SK-N-SH treated with all-trans-retinoic acid at 6 μM for 48 hours (cell line): ENCODE measurements at regions not wholly inside any gene's neighbourhood (a gene's known extent, or its start where the extent isn't known, plus 50 kb on each side); places are given as distances from the start of the nearest gene placed in this dataset.
A peak's percentile ranks its signal among the peaks of the same experiment; 100 is the strongest.

Source experiments
- ATAC-seq: fragments of 200-7000 bp; cut with Tn5 transposase; 3 replicates; pipeline ENCODE4 v1.9.1; 2020; ENCODE audit warnings: mild to moderate bottlenecking, moderate library complexity
- ARNTL ChIP-seq: fragments of 450-650 bp; formaldehyde crosslinking; IDR thresholded peaks from 2 replicates; pipeline ENCODE4 v1.5.0; 2020; ENCODE audit warnings: low read depth, mild to moderate bottlenecking, moderate library complexity, borderline replicate concordance
- BACH2 ChIP-seq: fragments of 250-450 bp; sonication (Bioruptor Pico); IDR thresholded peaks from 2 replicates; pipeline ENCODE4 v1.9.0; 2021; ENCODE audit warnings: mild to moderate bottlenecking, borderline replicate concordance
- CREB5 ChIP-seq: fragments of 250-450 bp; sonication (Bioruptor Pico); IDR thresholded peaks from 2 replicates; pipeline ENCODE4 v1.5.1; 2020; ENCODE audit warnings: low read depth, mild to moderate bottlenecking, moderate library complexity
- CSDC2 ChIP-seq: fragments of 250-450 bp; sonication (Bioruptor Pico); IDR thresholded peaks from 2 replicates; pipeline ENCODE4 v1.5.0; 2020; ENCODE audit warnings: mild to moderate bottlenecking, moderate library complexity
- CSRNP3 ChIP-seq: fragments of 250-450 bp; sonication (Bioruptor Pico); IDR thresholded peaks from 2 replicates; pipeline ENCODE4 v1.5.1; 2021; ENCODE audit warnings: mild to moderate bottlenecking, moderate library complexity
- ESRRG ChIP-seq: fragments of 250-450 bp; sonication (Bioruptor Pico); IDR thresholded peaks from 2 replicates; pipeline ENCODE4 v1.6.1; 2021; ENCODE audit warnings: mild to moderate bottlenecking
- GLIS3 ChIP-seq: fragments of 250-450 bp; sonication (Bioruptor Pico); IDR thresholded peaks from 2 replicates; pipeline ENCODE4 v1.5.0; 2020; ENCODE audit warnings: mild to moderate bottlenecking, moderate library complexity
- ISL1 ChIP-seq: fragments of 250-450 bp; sonication (Bioruptor Pico); IDR thresholded peaks from 2 replicates; pipeline ENCODE4 v2.1.2; 2022; ENCODE audit warnings: mild to moderate bottlenecking, moderate library complexity
- OSR1 ChIP-seq: fragments of 250-450 bp; sonication (Bioruptor Pico); IDR thresholded peaks from 2 replicates; pipeline ENCODE4 v1.8.0; 2022; ENCODE audit warnings: moderate library complexity, mild to moderate bottlenecking, inconsistent platforms
- PATZ1 ChIP-seq: fragments of 250-450 bp; sonication (Bioruptor Pico); IDR thresholded peaks from 2 replicates; pipeline ENCODE4 v1.8.0; 2020; ENCODE audit warnings: mild to moderate bottlenecking, moderate library complexity, borderline replicate concordance
- PPARA ChIP-seq: fragments of 250-450 bp; sonication (Bioruptor Pico); IDR thresholded peaks from 2 replicates; pipeline ENCODE4 v1.5.0; 2020; ENCODE audit warnings: mild to moderate bottlenecking, borderline replicate concordance
- RARB ChIP-seq: fragments of 250-450 bp; sonication (Bioruptor Pico); IDR thresholded peaks from 2 replicates; pipeline ENCODE4 v1.8.0; 2021; ENCODE audit warnings: mild to moderate bottlenecking, moderate library complexity
- SNAI2 ChIP-seq: fragments of 250-450 bp; sonication (Bioruptor Pico); IDR thresholded peaks from 2 replicates; pipeline ENCODE4 v1.5.0; 2020; ENCODE audit warnings: mild to moderate bottlenecking, moderate library complexity
- TCF4 ChIP-seq: fragments of 250-450 bp; sonication (Bioruptor Pico); IDR thresholded peaks from 2 replicates; pipeline ENCODE4 v1.8.0; 2021; ENCODE audit warnings: mild to moderate bottlenecking, moderate library complexity, borderline replicate concordance
- TOX ChIP-seq: fragments of 250-450 bp; sonication (Bioruptor Pico); IDR thresholded peaks from 2 replicates; pipeline ENCODE4 v1.8.0; 2021; ENCODE audit warnings: mild to moderate bottlenecking, moderate library complexity, borderline replicate concordance
- TSHZ2 ChIP-seq: fragments of 250-450 bp; sonication (Bioruptor Pico); IDR thresholded peaks from 2 replicates; pipeline ENCODE4 v1.5.0; 2020; ENCODE audit warnings: mild to moderate bottlenecking, moderate library complexity
- ZFP30 ChIP-seq: fragments of 450-650 bp; formaldehyde crosslinking; IDR thresholded peaks from 2 replicates; pipeline ENCODE4 v1.5.0; 2022; ENCODE audit warnings: mild to moderate bottlenecking, moderate library complexity
- ZNF70 ChIP-seq: fragments of 450-650 bp; formaldehyde crosslinking; IDR thresholded peaks from 2 replicates; pipeline ENCODE4 v1.5.0; 2020; ENCODE audit warnings: mild to moderate bottlenecking, moderate library complexity
- ZNF8 ChIP-seq: fragments of 450-650 bp; formaldehyde crosslinking; IDR thresholded peaks from 2 replicates; pipeline ENCODE4 v1.5.0; 2020; ENCODE audit warnings: mild to moderate bottlenecking, moderate library complexity

GRCh38 chr1:218846181-218846580 is 327.5 kb upstream of the LYPLAL1 start:
- ATAC-seq = no peak
- TF ChIP-seq CSRNP3 (CRISPR knock-in tag) = no peak
- TF ChIP-seq TOX (CRISPR knock-in tag) = no peak
- TF ChIP-seq PATZ1 (CRISPR knock-in tag) = no peak
- TF ChIP-seq RARB = no peak
- TF ChIP-seq CREB5 (CRISPR knock-in tag) = no peak
- TF ChIP-seq SNAI2 (CRISPR knock-in tag) = no peak
- no peak for TF ChIP-seq TCF4 (CRISPR knock-in tag)
- no peak for TF ChIP-seq GLIS3
- TF ChIP-seq ZFP30 (CRISPR knock-in tag) = no peak
- no peak for TF ChIP-seq ISL1
- no peak for TF ChIP-seq PPARA
- TF ChIP-seq TSHZ2 = no peak
- no peak for TF ChIP-seq BACH2
- TF ChIP-seq OSR1 (CRISPR knock-in tag) = no peak
- TF ChIP-seq ESRRG (CRISPR knock-in tag) = no peak
- no peak for TF ChIP-seq ZNF70 (CRISPR knock-in tag)

- no peak for TF ChIP-seq ZNF70 (CRISPR knock-in tag)
- TF ChIP-seq CREB5 (CRISPR knock-in tag) = no peak
- no peak for TF ChIP-seq ZNF8 (CRISPR knock-in tag)
- TF ChIP-seq ISL1 = no peak
- no peak for TF ChIP-seq CSDC2 (CRISPR knock-in tag)
- TF ChIP-seq, all 23 proteins: peak for 0
- ATAC-seq = no peak
Measured at GRCh38 chr1:218847089-218847768, 326.4 kb upstream of the LYPLAL1 start.

- ATAC-seq = peak; percentile 37; the same call in 2 of the 3 replicates
- TF ChIP-seq GLIS3 = no peak
- TF ChIP-seq ARNTL = no peak
- TF ChIP-seq OSR1 (CRISPR knock-in tag) = no peak
- no peak for TF ChIP-seq PATZ1 (CRISPR knock-in tag)
Measured at GRCh38 chr1:218848009-218848408, 325.7 kb upstream of the LYPLAL1 start.
